Astrocyte of the hippocampus (primary cell): ENCODE measurements at regions not wholly inside any gene's neighbourhood (a gene's known extent, or its start where the extent isn't known, plus 50 kb on each side); places are given as distances from the start of the nearest gene placed in this dataset.
A peak's percentile ranks its signal among the peaks of the same experiment; 100 is the strongest.
"Not testable (repeated sequence)": the region's sequence is repeated elsewhere in the genome, so short reads cannot be mapped to it uniquely, and the experiment has no call there.

Experiments used
- DNase-seq: peaks from one replicate; pipeline ENCODE4 v3.0.0; 2011; ENCODE audit warnings: low read depth, low spot score

DNA sequence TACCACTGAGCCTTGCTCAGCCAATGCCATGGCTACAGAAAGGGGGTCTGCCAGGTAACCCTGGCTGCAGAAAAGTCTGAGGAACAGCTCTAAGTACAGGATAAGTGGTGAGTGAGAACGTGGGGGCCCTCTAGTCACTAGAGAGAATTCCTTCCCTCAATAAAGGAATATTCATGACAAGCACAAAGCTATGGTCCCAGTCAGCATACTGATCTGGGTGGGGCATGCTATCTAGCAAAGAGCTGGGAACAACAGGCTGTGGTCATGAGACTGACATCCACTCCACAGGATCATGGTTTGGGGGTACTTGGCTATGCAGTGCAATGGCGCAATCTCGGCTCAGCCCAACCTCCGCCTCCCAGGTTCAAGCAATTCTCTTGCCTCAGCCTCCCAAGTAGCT, 140.4 kb downstream of the MTHFS start:
- DNase-seq, result no peak

DNA sequence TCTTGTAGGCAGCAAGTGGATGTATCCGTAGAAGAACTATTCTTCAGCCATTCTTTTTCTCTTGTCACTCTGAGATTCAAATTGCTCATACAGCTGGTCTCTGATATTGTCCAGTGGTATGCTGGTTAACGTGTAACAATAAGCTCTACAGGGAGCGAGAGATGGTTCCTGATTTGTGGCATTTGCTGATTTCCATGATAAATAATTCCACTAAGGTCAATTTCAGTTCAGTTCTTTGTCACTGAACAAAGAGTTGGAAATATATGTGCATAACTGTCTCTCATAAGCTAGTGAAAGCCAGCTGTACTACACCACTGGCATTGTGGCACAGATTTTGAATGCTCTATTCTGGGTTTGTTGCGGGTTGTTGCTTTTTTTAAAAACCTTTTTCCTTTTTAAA, 131.7 kb downstream of the MTHFS start:
- peak; percentile 19 for DNase-seq

- DNase-seq, result no peak
These were observed 127.7 kb downstream of the MTHFS start for GRCh38 chr15:79769069-79769481.

GRCh38 chr15:79769933-79770759, 126.7 kb downstream of the MTHFS start:
- peak; percentile 20 for DNase-seq

DNA sequence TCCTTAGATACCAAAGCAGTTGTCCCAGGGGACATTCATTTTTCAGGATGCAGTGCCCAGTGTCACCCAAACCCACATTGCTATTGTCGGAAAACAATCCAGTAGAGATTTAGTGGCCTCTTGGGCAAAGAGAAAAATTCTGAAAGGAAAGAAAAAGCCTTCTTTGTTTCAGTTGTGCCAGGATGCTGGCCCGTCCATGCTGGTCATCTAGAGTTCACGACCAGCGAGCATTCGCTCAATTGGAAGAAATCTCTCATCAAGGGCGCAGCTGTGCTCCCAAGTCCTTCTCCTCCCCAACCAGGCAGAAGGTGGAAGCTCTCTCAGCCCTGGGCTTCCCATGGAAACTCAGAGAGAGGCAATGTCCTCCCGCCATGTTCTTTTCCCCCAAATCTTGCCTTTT, 123.7 kb downstream of the MTHFS start:
- DNase-seq, result no peak

- DNase-seq, result no peak
These were observed 121.0 kb downstream of the MTHFS start for GRCh38 chr15:79775821-79776220.

GRCh38 chr15:79777916-79778315, 118.9 kb downstream of the MTHFS start:
- DNase-seq, result no peak

DNA sequence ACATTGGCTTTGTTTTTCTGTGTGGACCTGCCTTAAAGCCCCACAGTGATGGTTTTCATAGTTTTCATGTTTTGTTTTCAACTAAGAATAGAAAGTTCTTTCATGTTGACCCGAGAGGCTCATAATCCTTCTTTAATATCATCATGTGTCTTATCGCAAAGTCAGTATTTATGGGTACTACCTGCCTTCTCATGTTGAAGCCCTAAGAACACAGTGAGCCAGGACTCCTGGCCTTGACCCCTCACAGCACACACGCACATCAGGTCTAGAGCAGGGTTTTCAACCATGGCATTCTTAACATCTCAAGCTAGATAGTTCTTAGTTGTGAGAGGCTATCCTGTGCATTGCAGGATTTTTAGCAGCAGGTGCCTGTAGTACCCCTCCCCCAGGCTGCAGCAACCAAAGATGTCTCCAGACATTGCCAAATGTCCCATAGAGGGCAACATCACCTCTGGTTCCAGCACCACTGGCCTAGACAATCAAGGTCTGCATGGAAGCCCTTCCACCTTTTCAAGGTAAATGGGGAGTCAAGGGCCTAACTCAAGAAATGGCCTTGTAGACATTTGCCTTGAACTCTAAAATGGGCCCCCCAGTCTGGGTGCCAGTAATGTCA, 118.3 kb downstream of the MTHFS start:
- no peak for DNase-seq

DNA sequence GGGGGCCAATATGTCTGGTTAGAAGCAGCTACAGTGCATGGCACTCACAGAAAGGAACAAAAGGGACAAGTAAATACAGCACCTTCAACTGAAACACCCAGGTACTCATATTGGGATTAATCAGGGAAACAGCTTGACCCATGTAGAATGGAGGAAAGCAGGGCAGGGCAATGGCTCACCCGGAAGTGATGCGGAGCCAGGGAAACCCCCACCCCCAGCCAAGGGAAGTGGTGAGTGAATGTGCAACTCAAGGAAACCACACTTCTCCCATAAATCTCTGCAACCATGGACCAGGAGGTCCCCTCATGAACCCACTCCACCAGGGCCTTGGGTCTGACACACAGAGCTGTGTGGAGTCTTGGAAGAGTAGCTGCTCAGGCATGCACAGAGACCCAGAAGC, 117.1 kb downstream of the MTHFS start:
- DNase-seq, result no peak

DNA sequence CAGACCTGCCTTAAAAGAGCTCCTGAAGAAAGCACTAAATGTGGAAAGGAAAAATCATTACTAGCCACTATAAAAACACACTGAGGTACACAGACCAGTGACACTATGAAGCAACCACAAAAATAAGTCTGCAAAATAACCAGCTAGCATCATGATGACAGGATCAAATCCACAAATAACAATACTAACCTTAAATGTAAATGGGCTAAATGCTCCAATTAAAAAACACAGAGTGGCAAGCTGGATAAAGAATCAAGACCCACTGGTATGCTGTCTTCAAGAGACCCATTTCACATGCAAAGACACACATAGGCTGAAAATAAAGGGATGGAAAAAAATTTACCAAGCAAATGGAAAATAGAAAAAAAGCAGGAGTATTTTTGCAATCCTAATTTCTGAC, 114.5 kb downstream of the MTHFS start:
- not testable (repeated sequence) for DNase-seq
